Iris pigment epithelial cell (primary cell): ENCODE measurements at regions not wholly inside any gene's neighbourhood (a gene's known extent, or its start where the extent isn't known, plus 50 kb on each side); places are given as distances from the start of the nearest gene placed in this dataset.
"Not testable (repeated sequence)": the region's sequence is repeated elsewhere in the genome, so short reads cannot be mapped to it uniquely, and the experiment has no call there.

Experiments
- DNase-seq: peaks from one replicate; pipeline ENCODE4 v3.0.0-alpha.2; 2011; ENCODE audit warnings: low read depth

GRCh38 chr2:123816928-123817327, 208.2 kb upstream of the CNTNAP5 start:
- DNase-seq: no peak

GRCh38 chr2:123826729-123827271, 198.3 kb upstream of the CNTNAP5 start:
- DNase-seq: no peak

- no peak for DNase-seq
Measured at GRCh38 chr2:123839326-123839725, 185.8 kb upstream of the CNTNAP5 start.

DNA sequence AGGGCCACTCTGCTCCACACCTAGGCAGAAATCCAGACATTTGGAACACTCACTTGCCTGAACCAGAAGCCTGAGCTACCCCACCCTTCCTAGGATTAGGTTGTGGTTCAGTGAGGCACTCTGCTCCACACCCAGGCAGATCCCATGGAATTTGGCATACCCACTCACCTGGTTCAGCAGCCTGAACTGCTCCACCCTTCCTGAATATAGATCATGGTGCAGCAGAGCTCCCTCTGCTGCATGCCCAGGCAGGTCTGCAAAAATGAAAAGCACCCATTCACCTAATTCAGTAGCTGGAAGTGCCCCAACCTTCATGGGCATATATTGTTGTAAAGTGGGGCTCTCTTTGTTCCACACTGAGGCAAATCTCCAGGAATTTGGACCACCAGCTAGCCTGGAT, 185.1 kb upstream of the CNTNAP5 start:
- no peak for DNase-seq

DNA sequence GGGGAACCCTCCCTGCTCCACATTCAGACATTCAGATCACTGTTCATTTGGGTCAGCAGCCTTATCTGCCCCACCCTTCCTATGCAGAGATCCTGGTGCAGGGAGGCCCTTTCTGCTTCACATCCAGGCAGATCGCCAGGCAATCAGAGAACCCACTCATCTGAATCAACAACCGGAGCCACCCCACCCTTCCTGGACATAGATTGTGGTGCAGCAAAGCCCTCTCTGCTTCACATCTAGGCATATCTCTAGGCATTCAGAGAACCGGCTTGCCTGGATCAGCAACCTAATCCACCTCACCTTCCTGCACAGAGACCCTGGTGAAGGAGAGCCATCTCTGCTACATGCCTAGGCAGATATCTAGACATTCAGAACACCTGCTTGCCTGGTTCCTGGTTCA, 184.5 kb upstream of the CNTNAP5 start:
- DNase-seq: no peak

DNA sequence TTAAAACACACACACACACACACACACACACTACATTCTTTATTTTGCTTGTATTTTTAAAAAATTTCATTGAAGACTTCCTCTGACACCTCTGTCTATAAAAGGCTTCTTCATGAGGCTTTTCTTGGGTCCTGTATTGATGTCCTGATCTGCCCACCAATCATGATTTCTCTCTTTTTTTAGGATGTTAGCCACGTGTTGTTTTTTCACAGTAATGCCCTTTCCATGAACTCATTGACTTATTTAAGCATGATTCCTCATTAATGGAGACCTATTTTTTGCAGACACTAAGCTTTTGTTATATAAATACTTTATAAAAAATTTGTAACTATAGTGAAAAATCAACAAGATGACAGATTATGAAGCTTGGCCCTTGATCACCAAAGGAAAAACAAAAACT, 173.8 kb upstream of the CNTNAP5 start:
- no peak for DNase-seq

- no peak for DNase-seq
Measured at GRCh38 chr2:123853161-123853560, 171.9 kb upstream of the CNTNAP5 start.

- DNase-seq: not testable (repeated sequence)
Measured at GRCh38 chr2:123859031-123859430, 166.1 kb upstream of the CNTNAP5 start.

GRCh38 chr2:123864416-123864815, 160.7 kb upstream of the CNTNAP5 start:
- no peak for DNase-seq

- DNase-seq: no peak
Measured at GRCh38 chr2:123870206-123870880, 154.7 kb upstream of the CNTNAP5 start.

DNA sequence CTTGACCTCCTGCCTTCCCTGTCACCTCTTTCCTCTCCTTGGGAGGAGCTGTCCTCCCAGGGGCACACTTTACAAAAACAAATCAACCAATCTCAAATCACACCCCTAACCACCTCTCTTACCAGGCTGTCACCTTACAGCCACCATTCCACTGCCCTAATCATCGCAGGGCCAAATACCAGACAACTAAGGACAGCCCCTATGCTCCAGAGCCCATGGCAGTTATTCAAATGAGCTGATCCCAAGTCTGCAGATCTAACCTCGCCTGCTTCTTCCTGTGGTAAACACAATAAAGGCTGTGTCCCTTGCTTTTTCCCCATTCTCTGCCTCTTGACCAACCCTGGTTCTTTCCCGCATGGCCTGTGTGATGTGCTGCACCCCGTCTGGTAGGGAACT, 154.2 kb upstream of the CNTNAP5 start:
- DNase-seq: no peak

DNA sequence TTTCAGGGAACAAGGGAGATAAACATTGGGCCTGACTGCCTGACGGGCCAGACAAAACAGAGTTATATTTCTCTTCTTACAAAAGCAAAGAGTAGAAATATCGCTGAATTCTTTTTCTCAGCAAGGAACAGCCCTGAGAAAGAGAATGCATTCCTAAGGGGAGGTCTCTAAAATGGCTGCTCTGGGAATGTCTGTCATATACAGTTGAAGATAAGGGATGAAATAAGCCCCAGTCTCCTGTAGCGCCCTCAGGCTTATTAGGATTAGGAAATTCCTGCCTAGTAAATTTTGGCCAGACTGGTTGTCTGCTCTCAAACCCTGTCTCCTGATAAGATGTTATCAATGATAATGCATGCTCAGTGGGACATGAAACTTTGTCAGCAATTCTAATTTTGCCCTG, 134.9 kb upstream of the CNTNAP5 start:
- DNase-seq: no peak

DNA sequence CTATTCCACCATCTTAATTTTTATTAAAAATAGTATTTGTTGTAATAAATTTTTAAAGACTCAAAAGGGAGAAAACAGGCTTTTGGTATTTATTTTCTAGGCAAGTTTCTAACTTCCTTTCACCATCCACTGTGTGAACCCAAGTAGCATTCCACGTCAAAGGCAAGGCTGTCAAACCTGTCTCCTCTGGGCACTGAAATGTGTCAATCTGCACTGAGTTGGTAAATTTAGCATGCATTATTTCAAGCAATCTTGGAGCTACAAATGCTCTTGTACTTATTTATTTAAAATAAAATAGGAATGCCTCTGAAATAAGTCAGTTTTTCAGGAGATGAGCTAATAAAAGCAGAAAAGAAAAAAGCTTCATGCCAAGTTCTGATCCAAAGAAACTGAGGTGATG, 130.9 kb upstream of the CNTNAP5 start:
- DNase-seq: no peak

DNA sequence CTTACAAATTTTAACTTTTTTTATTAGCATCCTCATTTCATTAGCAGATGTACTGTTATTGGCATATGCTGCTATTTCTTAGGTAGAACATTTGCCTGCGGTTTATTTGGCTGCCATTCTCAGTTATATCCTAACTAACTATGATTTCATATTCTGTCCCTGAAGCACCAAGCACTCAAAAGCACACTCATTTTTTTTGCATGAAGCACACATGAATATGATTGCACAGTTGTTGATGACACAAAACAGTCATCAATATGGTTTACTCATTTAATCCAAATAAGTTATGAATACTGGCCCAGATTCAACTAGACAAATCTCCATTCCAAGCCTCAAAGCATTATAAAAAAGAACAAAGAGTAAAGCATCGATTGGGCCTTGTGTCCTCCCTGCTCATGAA, 129.4 kb upstream of the CNTNAP5 start:
- DNase-seq: no peak

DNA sequence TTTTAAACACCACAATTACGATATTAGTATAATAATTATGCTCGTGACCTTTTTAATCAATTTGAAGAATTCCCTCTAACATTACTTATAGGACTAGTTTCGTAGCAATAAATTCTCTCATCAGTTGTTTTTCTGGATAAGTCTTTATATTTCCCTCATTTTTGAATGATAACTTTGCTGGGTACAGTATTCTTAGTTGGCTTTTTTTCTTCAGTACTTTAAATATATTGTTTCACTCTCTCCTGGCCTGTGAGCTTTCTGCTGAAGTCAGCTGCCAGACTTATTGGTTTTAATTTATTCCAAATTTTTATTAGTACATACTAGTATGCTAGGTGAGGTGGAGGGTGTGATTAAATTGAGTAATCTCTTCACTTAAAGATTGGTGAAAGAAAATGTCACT, 123.8 kb upstream of the CNTNAP5 start:
- no peak for DNase-seq

DNA sequence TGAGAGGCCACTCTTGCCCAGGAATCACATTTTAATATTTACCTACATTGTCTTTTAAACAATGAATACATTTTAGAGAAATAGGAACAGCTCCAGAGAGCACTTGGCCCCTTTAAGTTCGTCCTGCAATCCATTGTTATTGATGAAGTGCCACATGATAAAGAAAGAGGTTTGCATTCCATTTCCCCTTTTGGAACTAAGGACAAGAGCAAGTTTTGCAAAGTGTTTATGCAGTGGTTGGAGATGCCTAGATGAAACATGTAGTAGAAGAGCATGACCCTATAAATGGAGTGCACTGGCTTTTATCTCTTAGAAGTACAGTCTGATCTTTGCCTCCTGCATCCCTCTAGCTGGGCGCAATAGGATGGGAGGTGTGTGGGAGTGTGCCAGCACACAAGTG, 118.7 kb upstream of the CNTNAP5 start:
- no peak for DNase-seq

DNA sequence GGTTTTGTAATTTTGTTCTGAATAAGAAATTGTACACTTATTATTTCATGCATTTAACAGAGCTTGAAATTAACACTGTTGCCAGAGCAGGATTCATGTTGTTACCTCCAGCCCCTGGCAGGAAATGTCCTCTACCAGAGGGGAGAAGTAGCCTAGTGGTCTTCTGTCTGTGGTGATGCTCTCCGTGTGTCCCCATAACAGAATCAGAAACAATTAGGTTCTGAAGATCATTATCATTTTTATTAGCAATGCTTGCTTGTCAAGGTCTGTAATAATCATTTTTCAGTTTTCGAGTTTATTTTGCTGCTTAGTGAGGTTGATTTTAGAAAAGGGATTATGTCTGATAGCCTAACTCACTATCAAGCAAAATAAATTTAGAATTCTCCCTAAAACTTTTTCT, 116.6 kb upstream of the CNTNAP5 start:
- DNase-seq: no peak

DNA sequence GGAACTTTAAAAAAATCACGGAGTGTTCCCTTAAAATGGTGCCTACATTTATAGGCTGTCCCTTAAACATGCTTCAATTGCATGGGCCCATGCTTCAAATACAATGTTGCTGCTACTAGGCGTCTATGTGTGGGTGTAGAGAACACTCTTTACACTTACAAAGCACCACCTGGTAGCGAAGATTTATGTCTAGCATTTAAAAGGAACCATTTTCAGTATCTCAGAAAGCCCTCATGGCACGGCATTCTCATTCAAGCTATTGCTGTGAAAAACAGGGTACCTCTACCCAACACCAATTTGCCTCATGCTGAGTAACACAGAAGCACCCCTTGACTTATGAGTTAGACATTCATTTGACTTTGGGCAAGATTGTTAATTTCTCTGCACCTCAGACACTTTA, 112.9 kb upstream of the CNTNAP5 start:
- no peak for DNase-seq

DNA sequence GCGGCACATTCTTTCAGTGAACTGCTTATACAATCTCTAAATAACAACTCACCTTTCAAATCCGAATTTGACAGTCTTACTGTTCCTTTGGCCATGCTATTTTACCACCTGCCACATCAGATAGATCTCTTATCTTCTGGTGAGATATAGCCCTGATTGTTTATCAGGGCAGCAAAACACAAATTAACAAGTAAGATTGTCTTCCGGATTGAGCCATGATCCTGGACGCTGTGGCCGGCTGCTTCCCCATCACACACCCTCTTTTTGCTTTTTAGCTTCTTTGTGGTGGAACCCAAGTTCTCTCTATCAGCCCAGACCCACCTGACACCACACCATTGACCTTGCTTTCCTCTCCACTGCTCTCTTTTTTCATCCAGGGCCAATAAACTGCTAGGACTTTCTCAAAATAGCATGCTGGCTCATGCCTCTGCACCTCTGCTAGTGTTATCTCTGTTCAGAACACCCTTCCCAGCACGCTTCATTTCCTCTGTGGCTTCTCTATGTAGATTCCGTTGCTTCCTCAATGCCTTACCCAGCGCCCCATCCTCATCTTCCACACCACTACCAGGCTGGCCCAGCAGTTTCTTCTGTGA, 111.8 kb upstream of the CNTNAP5 start:
- DNase-seq: no peak

GRCh38 chr2:123915380-123915779, 109.7 kb upstream of the CNTNAP5 start:
- no peak for DNase-seq

DNA sequence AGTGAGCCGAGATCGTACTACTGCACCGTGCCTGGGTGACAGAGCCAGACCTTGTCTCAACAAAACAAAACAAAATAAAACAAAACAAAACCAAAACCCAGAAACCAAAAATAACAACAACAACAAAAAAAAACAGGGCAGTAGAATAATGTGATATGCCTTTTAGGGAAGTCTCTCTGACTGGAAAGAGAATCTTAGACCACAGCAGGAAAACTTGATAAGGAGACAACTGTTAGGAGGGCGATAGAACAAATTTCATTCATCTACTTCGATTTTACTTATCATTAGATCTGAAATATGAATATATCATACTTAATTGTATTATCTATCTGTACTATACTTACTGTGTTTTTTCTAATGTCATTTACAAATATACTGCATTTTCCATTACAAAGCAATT, 109.0 kb upstream of the CNTNAP5 start:
- DNase-seq: no peak

DNA sequence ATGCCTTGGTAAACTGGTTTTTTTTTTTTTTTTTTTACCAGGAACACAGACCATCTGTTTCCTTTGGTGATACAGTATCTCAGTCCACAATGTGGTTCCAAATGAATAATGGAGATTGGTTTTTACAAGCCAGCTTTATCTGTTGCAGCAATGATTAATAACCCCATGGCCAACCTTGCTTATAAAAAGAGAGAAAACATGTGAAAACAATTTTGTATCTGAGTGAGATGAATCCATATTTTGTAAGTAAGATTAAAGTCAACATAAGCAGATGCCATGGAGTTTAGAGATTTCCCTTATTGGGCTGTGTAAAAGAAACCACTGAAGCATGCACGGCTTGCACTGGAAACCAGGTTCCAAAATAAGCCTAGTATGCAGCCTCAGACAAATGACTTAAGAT, 108.6 kb upstream of the CNTNAP5 start:
- DNase-seq: no peak

- no peak for DNase-seq
Measured at GRCh38 chr2:123917241-123917640, 107.8 kb upstream of the CNTNAP5 start.

DNA sequence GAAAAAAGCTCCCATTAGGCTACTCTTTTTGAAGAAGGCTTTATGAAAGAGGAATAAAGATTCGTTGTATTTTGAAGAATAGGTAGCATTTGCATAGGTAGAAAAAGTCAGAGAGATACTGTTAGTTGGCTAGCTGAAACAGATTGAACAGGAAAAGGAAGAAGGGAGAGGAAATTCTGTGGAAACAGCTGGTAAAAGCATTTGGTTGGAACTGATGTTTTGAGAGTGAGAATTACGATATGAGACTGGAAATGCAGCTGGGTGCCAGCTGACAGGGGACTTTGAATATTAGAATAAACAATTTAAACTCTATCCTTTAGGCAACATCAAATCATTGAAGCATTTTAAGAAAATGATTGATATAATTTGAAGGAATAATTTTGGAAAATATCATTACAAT, 96.7 kb upstream of the CNTNAP5 start:
- DNase-seq: no peak
